IPS-18a (cell line): ENCODE measurements at regions not wholly inside any gene's neighbourhood (a gene's known extent, or its start where the extent isn't known, plus 50 kb on each side); places are given as distances from the start of the nearest gene placed in this dataset.
"Not testable (repeated sequence)": the region's sequence is repeated elsewhere in the genome, so short reads cannot be mapped to it uniquely, and the experiment has no call there.

Source experiments
- H3K27ac ChIP-seq: one replicate; pipeline ENCODE4 v1.5.1; 2013; ENCODE audit warnings: low read length
- H3K27me3 ChIP-seq: one replicate; pipeline ENCODE4 v1.6.1; 2013; ENCODE audit warnings: mild to moderate bottlenecking, low read length; ENCODE audit not compliant: control insufficient read depth, insufficient read depth
- H3K36me3 ChIP-seq: one replicate; pipeline ENCODE4 v1.6.1; 2013; ENCODE audit warnings: low read depth, low read length; ENCODE audit not compliant: control insufficient read depth
- H3K4me1 ChIP-seq: one replicate; pipeline ENCODE4 v1.6.1; 2013; ENCODE audit warnings: low read depth, low read length; ENCODE audit not compliant: control insufficient read depth
- H3K4me3 ChIP-seq: one replicate; pipeline ENCODE4 v1.5.1; 2013; ENCODE audit warnings: low read length
- H3K9ac ChIP-seq: one replicate; pipeline ENCODE4 v1.6.1; 2013; ENCODE audit warnings: mild to moderate bottlenecking, low read length, moderate library complexity
- H3K9me3 ChIP-seq: one replicate; pipeline ENCODE4 v1.6.1; 2013; ENCODE audit warnings: low read depth, low read length; ENCODE audit not compliant: control insufficient read depth

- H3K4me3 ChIP-seq: no peak overlapping the region
- H3K36me3 ChIP-seq: no peaks in the 10 kb centered on the region
- peaks cover 6% of the 10 kb centered on the region for H3K9me3 ChIP-seq
- H3K9ac ChIP-seq: no peak overlapping the region
- H3K4me1 ChIP-seq: peaks cover 18% of the 10 kb centered on the region
- H3K27me3 ChIP-seq: no peaks in the 10 kb centered on the region
- no peak overlapping the region for H3K27ac ChIP-seq
Measured at GRCh38 chrX:115913575-115913974, 257.0 kb upstream of the AGTR2 start.

- not testable (repeated sequence) for H3K36me3 ChIP-seq, H3K9me3 ChIP-seq, H3K27ac ChIP-seq, H3K9ac ChIP-seq, H3K4me3 ChIP-seq, H3K27me3 ChIP-seq
- peaks cover 14% of the 10 kb centered on the region for H3K4me1 ChIP-seq
Measured at GRCh38 chrX:115915625-115916024, 254.9 kb upstream of the AGTR2 start.

- Histone ChIP-seq H3K27ac (no peak overlapping the region), H3K9ac (no peak overlapping the region), H3K27me3 (no peaks in the 10 kb centered on the region), H3K9me3 (peaks cover 36% of the 10 kb centered on the region), H3K4me3 (no peak overlapping the region), H3K36me3 (peaks cover 4% of the 10 kb centered on the region), H3K4me1 (peaks cover 4% of the 10 kb centered on the region)
Measured at GRCh38 chrX:115929480-115929879, 241.1 kb upstream of the AGTR2 start.

GRCh38 chrX:115936008-115936407 is 234.5 kb upstream of the AGTR2 start:
- H3K27me3 ChIP-seq: no peaks in the 10 kb centered on the region
- H3K9me3 ChIP-seq: peaks cover 4% of the 10 kb centered on the region
- H3K9ac ChIP-seq: no peak overlapping the region
- H3K4me1 ChIP-seq: peaks cover 17% of the 10 kb centered on the region
- no peak overlapping the region for H3K4me3 ChIP-seq
- H3K27ac ChIP-seq: no peak overlapping the region
- H3K36me3 ChIP-seq: peaks cover 23% of the 10 kb centered on the region

DNA sequence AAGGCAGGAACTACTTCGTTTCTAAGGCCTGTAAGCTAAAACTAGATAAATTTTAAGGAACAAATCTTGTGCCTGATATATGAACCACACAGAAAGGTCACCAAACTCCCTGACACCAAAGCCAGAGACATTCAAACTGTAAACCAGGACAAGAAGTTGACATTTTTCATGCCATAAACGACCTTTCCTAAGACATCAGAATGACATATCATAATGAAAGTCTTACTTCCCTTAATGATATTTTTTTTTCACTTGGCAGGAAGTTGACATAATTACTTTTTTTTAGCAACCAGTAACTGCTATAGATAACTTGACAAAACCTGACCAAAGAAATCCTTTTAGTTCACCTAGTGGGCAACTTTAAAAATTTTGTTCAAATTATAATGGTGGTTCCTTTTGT is 231.5 kb upstream of the AGTR2 start:
- H3K4me1 ChIP-seq: peaks cover 17% of the 10 kb centered on the region
- H3K9ac ChIP-seq: no peak overlapping the region
- H3K27me3 ChIP-seq: no peaks in the 10 kb centered on the region
- H3K9me3 ChIP-seq: no peaks in the 10 kb centered on the region
- peaks cover 23% of the 10 kb centered on the region for H3K36me3 ChIP-seq
- H3K27ac ChIP-seq: no peak overlapping the region
- no peak overlapping the region for H3K4me3 ChIP-seq

- Histone ChIP-seq H3K9me3 (no peaks in the 10 kb centered on the region), H3K27me3 (no peaks in the 10 kb centered on the region), H3K4me3 (no peak overlapping the region), H3K36me3 (peaks cover 18% of the 10 kb centered on the region), H3K9ac (no peak overlapping the region), H3K4me1 (peaks cover 17% of the 10 kb centered on the region), H3K27ac (no peak overlapping the region)
Measured at GRCh38 chrX:115939636-115940160, 230.8 kb upstream of the AGTR2 start.

GRCh38 chrX:115940348-115940747 is 230.2 kb upstream of the AGTR2 start:
- no peak overlapping the region for H3K27ac ChIP-seq
- H3K36me3 ChIP-seq: peaks cover 14% of the 10 kb centered on the region
- no peaks in the 10 kb centered on the region for H3K27me3 ChIP-seq
- H3K4me1 ChIP-seq: peaks cover 17% of the 10 kb centered on the region
- no peak overlapping the region for H3K9ac ChIP-seq
- no peak overlapping the region for H3K4me3 ChIP-seq
- no peaks in the 10 kb centered on the region for H3K9me3 ChIP-seq

GRCh38 chrX:115940888-115941332 is 229.6 kb upstream of the AGTR2 start:
- Histone ChIP-seq H3K9me3 (no peaks in the 10 kb centered on the region), H3K36me3 (peaks cover 8% of the 10 kb centered on the region), H3K4me1 (peaks cover 13% of the 10 kb centered on the region), H3K27me3 (no peaks in the 10 kb centered on the region), H3K4me3 (no peak overlapping the region), H3K27ac (no peak overlapping the region), H3K9ac (no peak overlapping the region)

DNA sequence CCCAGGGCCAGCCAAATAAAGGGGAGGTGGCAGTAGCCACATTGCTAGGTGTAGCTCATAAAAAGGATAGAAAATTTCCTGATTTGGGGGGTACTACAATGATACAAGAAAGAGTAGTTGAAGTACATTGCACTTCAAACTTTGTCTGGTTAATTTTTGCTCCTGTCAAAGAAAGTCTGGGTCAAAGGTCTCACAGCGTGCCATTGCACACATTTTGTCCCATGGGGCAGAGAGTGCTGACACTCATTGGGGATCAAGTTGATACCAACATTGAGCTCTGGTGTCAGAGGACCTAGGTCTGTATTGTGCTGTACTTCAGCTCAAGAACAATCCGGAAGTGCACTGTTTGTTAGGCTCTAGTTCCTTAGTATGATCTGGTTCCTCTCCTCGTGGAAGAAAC is 229.2 kb upstream of the AGTR2 start:
- no peak overlapping the region for H3K27ac ChIP-seq
- no peaks in the 10 kb centered on the region for H3K9me3 ChIP-seq
- no peak overlapping the region for H3K4me3 ChIP-seq
- H3K4me1 ChIP-seq: peaks cover 8% of the 10 kb centered on the region
- no peaks in the 10 kb centered on the region for H3K27me3 ChIP-seq
- peaks cover 5% of the 10 kb centered on the region for H3K36me3 ChIP-seq
- H3K9ac ChIP-seq: no peak overlapping the region

DNA sequence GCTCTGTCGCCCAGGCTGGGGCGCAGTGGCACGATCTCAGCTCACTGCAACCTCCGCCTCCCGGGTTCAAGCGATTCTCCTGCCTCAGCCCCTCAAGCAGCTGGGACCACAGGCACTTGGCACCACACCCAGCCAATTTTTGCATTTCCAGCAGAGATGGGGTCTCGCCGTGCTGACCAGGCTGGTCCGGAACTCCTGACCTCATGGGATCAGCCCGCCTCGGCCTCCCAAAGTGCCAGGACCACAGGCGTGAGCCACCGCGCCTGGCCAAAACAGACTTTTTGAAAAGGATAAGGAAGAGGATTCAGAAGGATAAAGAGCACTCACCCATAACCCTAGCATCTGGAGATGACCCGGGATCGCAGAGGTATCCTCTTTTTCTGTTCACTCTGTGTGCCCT is 224.5 kb upstream of the AGTR2 start:
- H3K4me1 ChIP-seq: peaks cover 3% of the 10 kb centered on the region
- H3K27ac ChIP-seq: no peak overlapping the region
- H3K36me3 ChIP-seq: peaks cover 5% of the 10 kb centered on the region
- no peaks in the 10 kb centered on the region for H3K9me3 ChIP-seq
- H3K9ac ChIP-seq: no peak overlapping the region
- H3K27me3 ChIP-seq: no peaks in the 10 kb centered on the region
- no peak overlapping the region for H3K4me3 ChIP-seq

DNA sequence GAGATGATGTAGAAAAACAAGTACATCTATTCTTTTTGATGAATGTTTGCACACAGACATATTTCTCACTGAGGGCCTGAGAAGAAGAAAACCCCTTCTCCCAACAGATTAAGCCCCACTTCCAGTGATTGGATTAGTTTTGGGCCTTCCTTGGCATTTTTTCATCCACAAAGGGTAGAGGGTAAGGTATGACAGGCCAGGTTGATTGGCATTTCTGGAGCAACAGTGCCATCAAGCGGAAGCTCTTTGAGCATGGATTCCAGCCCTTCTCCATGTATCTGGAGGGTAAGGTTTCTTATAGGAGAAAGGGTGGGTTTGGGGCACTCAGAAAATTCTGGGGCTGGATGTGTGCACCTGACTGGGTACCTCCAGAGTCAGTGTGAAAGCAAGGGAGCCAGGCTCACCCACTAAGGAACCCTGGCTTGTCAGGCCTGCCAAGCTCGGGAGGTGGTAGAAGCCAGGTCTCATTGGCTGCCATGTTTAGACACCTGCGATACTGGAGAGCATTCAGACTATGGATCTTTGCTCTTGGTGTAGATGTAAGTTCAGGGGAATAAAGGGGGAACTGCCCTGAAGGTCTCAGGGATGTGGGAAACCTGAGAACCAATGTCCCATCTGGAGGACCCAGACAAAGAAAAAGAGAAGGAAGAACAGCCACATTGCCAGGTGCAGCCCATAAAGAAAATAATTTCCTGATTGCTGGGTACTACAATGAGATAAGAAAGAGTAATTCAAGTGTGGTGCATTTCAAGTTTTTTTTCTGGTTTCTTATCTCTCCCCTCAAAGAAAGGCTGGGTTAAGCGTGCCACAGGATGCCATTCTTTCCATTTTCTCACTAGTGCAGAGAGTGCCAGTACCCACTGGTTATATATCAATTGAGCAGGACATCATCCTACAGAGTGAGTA is 222.3 kb upstream of the AGTR2 start:
- Histone ChIP-seq H3K27me3 (no peaks in the 10 kb centered on the region), H3K36me3 (peaks cover 9% of the 10 kb centered on the region), H3K4me3 (no peak overlapping the region), H3K9me3 (no peaks in the 10 kb centered on the region), H3K27ac (no peak overlapping the region), H3K9ac (no peak overlapping the region), H3K4me1 (peaks cover 3% of the 10 kb centered on the region)
